ENCODE measurements at regions not wholly inside any gene's neighbourhood (a gene's known extent, or its start where the extent isn't known, plus 50 kb on each side); places are given as distances from the start of the nearest gene placed in this dataset.

DNA sequence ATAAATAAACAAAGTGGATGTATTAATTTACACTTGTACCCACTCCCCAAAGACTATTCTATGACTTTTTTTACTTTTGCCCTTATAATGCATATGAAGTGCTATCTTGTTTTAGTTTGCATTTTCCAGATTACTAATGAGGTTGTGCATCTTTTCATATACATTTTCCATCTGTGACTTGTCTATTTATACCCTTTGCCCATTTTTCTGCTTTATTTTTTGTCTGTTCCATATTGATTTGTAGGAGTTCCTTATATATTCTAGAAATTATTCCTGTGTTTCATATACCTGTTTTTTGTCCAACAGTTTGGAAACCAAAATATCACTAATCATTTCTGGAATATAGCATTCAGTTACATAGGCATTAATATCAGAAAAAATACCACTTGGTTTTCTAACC, 54.0 kb upstream of the SLC30A5 start:
- Histone ChIP-seq H3K4me2 (ENCODE audit: insufficient read depth, low read length) (no peak overlapping the region), H3K27me3 (ENCODE audit: control insufficient read depth in 2 of 2, insufficient read depth in 2 of 2, low read length in 2 of 2) (no peaks in the 10 kb centered on the region), H3K36me3 (ENCODE audit: control insufficient read depth, insufficient read depth, low read length) (no peaks in the 10 kb centered on the region), H3K9ac (ENCODE audit: insufficient read depth in 1 of 2, low read depth in 2 of 2, low read length in 2 of 2) (no peak overlapping the region), H3K27ac (ENCODE audit: extremely low read depth, low read depth, low read length) (no peak overlapping the region), H3K79me2 (ENCODE audit: control insufficient read depth, insufficient read depth, low read length) (no peaks in the 10 kb centered on the region), H4K20me1 (replicated peaks; ENCODE audit: control insufficient read depth, insufficient read depth, low read length) (no peaks in the 10 kb centered on the region), H3K9me1 (ENCODE audit: control insufficient read depth, insufficient read depth, low read length) (no peaks in the 10 kb centered on the region), H3K4me1 (replicated peaks in 1 of 2; ENCODE audit: control insufficient read depth in 2 of 2, insufficient read depth in 2 of 2, low read length in 2 of 2) (peaks cover 0 to 12% of the 10 kb centered on the region in 2 experiments; a peak in 3 of 5 replicates), H2AFZ (ENCODE audit: low read depth, low read length) (no peak overlapping the region), H3K4me3 (no peak overlapping the region), H3K9me3 (replicated peaks; ENCODE audit: control insufficient read depth, insufficient read depth, low read depth, low read length) (no peaks in the 10 kb centered on the region)
- intact Hi-C loops (cut with micrococcal nuclease): no loop called here
- DNase-seq (ENCODE audit: extremely low read depth in 1 of 4, low spot score in 3 of 4): no peak
- ChIA-PET CTCF (ENCODE audit: low intra/inter-chr PET ratio) (no interaction called here), POLR2A (no interaction called here)
- no peak for FAIRE-seq
- TF ChIP-seq FOXP1 (CRISPR knock-in tag; IDR thresholded peaks at IDR 0.05) (no peak), HDAC3 (IDR thresholded peaks at IDR 0.05; ENCODE audit: borderline replicate concordance, partially characterized antibody) (no peak), ZNF184 (CRISPR knock-in tag; IDR thresholded peaks at IDR 0.05) (no peak), PPARD (CRISPR knock-in tag; IDR thresholded peaks at IDR 0.05) (no peak), BRD4 (IDR thresholded peaks at IDR 0.05) (no peak), ZNF780A (CRISPR knock-in tag; IDR thresholded peaks at IDR 0.05) (no peak), ZBTB17 (CRISPR knock-in tag; IDR thresholded peaks at IDR 0.05) (no peak), JUNB (CRISPR knock-in tag; conservative IDR thresholded peaks at IDR 0.05) (no peak), ZNF133 (CRISPR knock-in tag; IDR thresholded peaks at IDR 0.05) (no peak), RFX1 (IDR thresholded peaks at IDR 0.05) (no peak), ZNF436 (CRISPR knock-in tag; IDR thresholded peaks at IDR 0.05) (no peak)
- TF ChIP-seq, protein P1, sequence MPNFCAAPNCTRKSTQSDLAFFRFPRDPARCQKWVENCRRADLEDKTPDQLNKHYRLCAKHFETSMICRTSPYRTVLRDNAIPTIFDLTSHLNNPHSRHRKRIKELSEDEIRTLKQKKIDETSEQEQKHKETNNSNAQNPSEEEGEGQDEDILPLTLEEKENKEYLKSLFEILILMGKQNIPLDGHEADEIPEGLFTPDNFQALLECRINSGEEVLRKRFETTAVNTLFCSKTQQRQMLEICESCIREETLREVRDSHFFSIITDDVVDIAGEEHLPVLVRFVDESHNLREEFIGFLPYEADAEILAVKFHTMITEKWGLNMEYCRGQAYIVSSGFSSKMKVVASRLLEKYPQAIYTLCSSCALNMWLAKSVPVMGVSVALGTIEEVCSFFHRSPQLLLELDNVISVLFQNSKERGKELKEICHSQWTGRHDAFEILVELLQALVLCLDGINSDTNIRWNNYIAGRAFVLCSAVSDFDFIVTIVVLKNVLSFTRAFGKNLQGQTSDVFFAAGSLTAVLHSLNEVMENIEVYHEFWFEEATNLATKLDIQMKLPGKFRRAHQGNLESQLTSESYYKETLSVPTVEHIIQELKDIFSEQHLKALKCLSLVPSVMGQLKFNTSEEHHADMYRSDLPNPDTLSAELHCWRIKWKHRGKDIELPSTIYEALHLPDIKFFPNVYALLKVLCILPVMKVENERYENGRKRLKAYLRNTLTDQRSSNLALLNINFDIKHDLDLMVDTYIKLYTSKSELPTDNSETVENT (CRISPR knock-in tag; IDR thresholded peaks at IDR 0.05): no peak
- TF ChIP-seq, protein P2, sequence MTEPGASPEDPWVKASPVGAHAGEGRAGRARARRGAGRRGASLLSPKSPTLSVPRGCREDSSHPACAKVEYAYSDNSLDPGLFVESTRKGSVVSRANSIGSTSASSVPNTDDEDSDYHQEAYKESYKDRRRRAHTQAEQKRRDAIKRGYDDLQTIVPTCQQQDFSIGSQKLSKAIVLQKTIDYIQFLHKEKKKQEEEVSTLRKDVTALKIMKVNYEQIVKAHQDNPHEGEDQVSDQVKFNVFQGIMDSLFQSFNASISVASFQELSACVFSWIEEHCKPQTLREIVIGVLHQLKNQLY (CRISPR knock-in tag; conservative IDR thresholded peaks at IDR 0.05): no peak
- ATAC-seq: no peak
- BruUV-seq (replicated peaks): no TSS peak
- in situ Hi-C loops (cut with MboI): no loop called here

Measured in K562 (cell line).